Gastrocnemius medialis (tissue), 4 donors: ENCODE measurements at regions not wholly inside any gene's neighbourhood (a gene's known extent, or its start where the extent isn't known, plus 50 kb on each side); places are given as distances from the start of the nearest gene placed in this dataset.

Experiments used
- CTCF ChIP-seq, 5 experiments: fragments of 450-650 bp in 3 of 5; fragments of 200-600 bp in 2 of 5; sonication (generic) in 2 of 5; IDR thresholded peaks in 4 of 5; conservative IDR thresholded peaks in 1 of 5; 1 replicate in 4 of 5; 2 replicates in 1 of 5; pipeline ENCODE4 v1.5.1; 2016 to 2019; ENCODE audit warnings: antibody characterized with exemption in 5 of 5, mild to moderate bottlenecking in 3 of 5, moderate library complexity in 3 of 5
- POLR2A ChIP-seq, 2 donors: fragments of 450-650 bp; IDR thresholded peaks; one replicate each; pipeline ENCODE4 v1.6.1; 2017; ENCODE audit warnings: antibody characterized with exemption in 2 of 2, mild to moderate bottlenecking in 2 of 2, moderate library complexity in 2 of 2

GRCh38 chr1:56375326-56375804, 204.0 kb downstream of the PLPP3 start:
- no peak for TF ChIP-seq CTCF (IDR thresholded peaks at IDR 0.05 in 4 of 5, conservative IDR thresholded peaks at IDR 0.05 in 1 of 5)
- TF ChIP-seq POLR2A (IDR thresholded peaks at IDR 0.05): no peak
